GM19452 (cell line): ENCODE measurements at regions not wholly inside any gene's neighbourhood (a gene's known extent, or its start where the extent isn't known, plus 50 kb on each side); places are given as distances from the start of the nearest gene placed in this dataset.
"Not testable (repeated sequence)": the region's sequence is repeated elsewhere in the genome, so short reads cannot be mapped to it uniquely, and the experiment has no call there.

ENCODE experiments used
- ATAC-seq: cut with Tn5 transposase; IDR thresholded peaks from one replicate; pipeline ENCODE4 v1.9.1; 2021; ENCODE audit not compliant: unreplicated experiment

- ATAC-seq = no peak
Measured at GRCh38 chr13:64180756-64181155, 2765.1 kb upstream of the PCDH20 start.

- no peak for ATAC-seq
Measured at GRCh38 chr13:64165826-64166225, 2750.2 kb upstream of the PCDH20 start.

GRCh38 chr13:64164435-64164834, 2748.8 kb upstream of the PCDH20 start:
- no peak for ATAC-seq

- ATAC-seq = no peak
Measured at GRCh38 chr13:64160479-64160878, 2744.8 kb upstream of the PCDH20 start.

GRCh38 chr13:64158908-64159307, 2743.3 kb upstream of the PCDH20 start:
- ATAC-seq = no peak

GRCh38 chr13:64154514-64154913, 2738.9 kb upstream of the PCDH20 start:
- no peak for ATAC-seq

- no peak for ATAC-seq
Measured at GRCh38 chr13:64130600-64130999, 2715.0 kb upstream of the PCDH20 start.

- no peak for ATAC-seq
Measured at GRCh38 chr13:64130171-64130570, 2714.5 kb upstream of the PCDH20 start.

- no peak for ATAC-seq
Measured at GRCh38 chr13:64127856-64128255, 2712.2 kb upstream of the PCDH20 start.

- ATAC-seq = no peak
Measured at GRCh38 chr13:64127192-64127591, 2711.5 kb upstream of the PCDH20 start.

GRCh38 chr13:64121023-64121709, 2705.5 kb upstream of the PCDH20 start:
- not testable (repeated sequence) for ATAC-seq

- ATAC-seq = no peak
Measured at GRCh38 chr13:64099994-64100393, 2684.3 kb upstream of the PCDH20 start.

GRCh38 chr13:64090311-64090710, 2674.7 kb upstream of the PCDH20 start:
- no peak for ATAC-seq

- ATAC-seq = no peak
Measured at GRCh38 chr13:64088491-64088890, 2672.8 kb upstream of the PCDH20 start.

GRCh38 chr13:64087624-64088023, 2672.0 kb upstream of the PCDH20 start:
- ATAC-seq = no peak

GRCh38 chr13:64083811-64084210, 2668.2 kb upstream of the PCDH20 start:
- ATAC-seq = no peak

GRCh38 chr13:64083396-64083795, 2667.7 kb upstream of the PCDH20 start:
- no peak for ATAC-seq

- no peak for ATAC-seq
Measured at GRCh38 chr13:64078480-64078936, 2662.9 kb upstream of the PCDH20 start.

GRCh38 chr13:64078025-64078424, 2662.4 kb upstream of the PCDH20 start:
- no peak for ATAC-seq

GRCh38 chr13:64077132-64077835, 2661.6 kb upstream of the PCDH20 start:
- ATAC-seq = not testable (repeated sequence)

GRCh38 chr13:64075543-64076271, 2660.1 kb upstream of the PCDH20 start:
- no peak for ATAC-seq

GRCh38 chr13:64074971-64075474, 2659.4 kb upstream of the PCDH20 start:
- ATAC-seq = no peak
